GM18907 (cell line): ENCODE measurements at regions not wholly inside any gene's neighbourhood (a gene's known extent, or its start where the extent isn't known, plus 50 kb on each side); places are given as distances from the start of the nearest gene placed in this dataset.
"Not testable (repeated sequence)": the region's sequence is repeated elsewhere in the genome, so short reads cannot be mapped to it uniquely, and the experiment has no call there.

Experiments used
- ATAC-seq: cut with Tn5 transposase; IDR thresholded peaks from one replicate; pipeline ENCODE4 v1.9.1; 2021; ENCODE audit warnings: mild to moderate bottlenecking, moderate library complexity; ENCODE audit not compliant: unreplicated experiment

DNA sequence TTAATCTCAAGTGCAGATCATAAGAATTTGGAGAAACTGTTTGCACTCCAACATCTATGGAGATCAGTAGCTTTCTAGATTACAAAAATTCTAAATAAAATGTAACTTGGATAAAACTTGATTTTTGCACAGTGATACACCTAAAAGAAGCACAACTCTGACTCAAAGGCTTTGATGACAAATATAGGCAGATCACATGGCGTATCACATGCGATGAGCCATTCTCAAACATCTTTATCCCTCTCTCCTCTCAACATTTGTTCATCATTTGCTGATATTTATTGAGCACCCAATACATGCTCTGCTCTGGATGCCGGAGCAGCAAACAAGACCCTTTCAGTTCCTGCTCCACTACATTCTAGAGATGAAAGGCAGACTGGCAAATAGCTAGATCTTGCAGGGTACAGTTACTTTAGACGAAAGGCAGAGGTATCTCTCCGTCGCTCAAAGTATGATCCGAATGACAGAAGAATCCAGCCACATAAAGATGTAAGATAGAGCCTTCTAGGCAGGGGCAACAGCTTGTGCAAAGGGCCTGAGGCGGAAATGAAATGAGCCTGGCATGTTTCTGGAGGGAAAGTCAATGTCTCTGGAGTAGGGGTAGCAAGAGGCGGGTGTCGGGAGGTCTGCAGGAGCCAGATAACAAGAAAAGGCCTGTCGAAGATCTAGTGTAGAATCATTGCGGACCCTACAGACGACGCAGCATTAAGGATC, 145.8 kb upstream of the ERRFI1 start:
- no peak for ATAC-seq

- ATAC-seq: peak; percentile 7
These were observed 144.1 kb upstream of the ERRFI1 start for GRCh38 chr1:8170059-8170835.

DNA sequence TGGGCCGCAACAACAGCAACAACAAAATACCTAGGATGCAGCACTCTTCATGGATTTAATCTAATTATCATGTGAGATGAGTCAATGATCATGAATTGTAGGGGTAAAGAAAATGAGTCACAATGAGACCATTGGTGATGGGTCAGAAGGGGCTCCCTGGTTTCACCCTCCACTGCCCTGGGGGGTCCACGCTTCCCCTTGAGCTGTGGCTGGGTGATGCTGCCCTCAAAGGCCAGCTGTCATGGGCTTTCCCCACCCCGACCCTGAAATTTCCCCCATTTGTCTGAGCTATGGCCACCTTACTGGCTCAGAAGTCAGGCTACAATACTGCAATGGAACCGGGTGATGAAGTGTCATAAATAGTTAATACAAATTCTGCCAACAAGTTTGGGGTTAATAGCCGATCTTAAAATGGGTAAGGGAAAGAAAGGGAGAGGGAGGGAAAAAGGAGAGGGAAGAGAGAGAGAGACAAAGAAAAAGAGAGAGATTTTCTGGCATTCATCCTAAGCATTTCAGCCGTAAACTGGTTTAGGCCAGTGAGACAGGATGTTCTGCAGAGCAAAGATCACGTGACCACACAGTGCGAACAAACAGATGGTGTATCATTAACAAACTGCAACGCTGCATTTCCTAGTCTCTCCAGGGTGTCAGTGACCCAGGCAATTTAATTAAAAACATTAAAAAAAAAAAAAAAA, 143.4 kb upstream of the ERRFI1 start:
- peak; percentile 76 for ATAC-seq

DNA sequence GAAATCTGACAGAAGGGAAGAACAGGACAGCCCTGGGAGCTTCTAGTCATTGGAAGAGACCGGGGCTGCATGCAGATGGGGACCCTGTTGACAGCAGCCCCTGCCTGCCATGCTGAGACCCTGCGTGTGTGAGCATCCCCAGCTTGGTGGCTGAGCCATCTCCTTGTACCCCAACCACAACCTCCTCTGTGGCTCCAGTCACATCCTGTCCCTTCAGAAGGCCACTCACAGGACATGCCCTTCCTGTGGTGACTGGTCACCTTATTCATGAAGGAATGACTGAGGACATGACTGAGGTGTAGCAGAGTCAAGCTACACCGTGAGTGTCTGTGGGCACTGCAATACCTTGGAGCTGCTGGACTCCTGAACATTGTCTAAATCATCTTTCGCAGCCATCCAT, 141.8 kb upstream of the ERRFI1 start:
- ATAC-seq: no peak

DNA sequence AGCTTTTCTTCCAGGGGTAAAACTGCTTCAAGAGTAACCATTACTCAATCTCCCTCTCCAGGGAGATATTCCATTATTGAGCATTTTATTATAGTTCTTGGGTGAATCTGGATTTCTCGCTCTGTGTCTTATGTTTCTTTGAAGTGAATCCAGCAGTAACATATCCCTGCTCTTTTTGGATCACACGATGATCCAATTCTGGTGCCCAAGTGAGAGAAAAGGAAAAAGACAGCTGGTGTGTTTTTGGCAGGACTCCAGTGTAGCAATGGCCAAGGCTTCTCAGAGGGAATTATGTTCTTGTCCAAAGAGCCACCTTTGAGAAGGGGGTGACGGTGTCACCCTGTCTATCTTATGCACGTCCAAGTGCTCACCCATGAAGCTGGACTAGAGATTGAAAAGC, 140.3 kb upstream of the ERRFI1 start:
- ATAC-seq: no peak

DNA sequence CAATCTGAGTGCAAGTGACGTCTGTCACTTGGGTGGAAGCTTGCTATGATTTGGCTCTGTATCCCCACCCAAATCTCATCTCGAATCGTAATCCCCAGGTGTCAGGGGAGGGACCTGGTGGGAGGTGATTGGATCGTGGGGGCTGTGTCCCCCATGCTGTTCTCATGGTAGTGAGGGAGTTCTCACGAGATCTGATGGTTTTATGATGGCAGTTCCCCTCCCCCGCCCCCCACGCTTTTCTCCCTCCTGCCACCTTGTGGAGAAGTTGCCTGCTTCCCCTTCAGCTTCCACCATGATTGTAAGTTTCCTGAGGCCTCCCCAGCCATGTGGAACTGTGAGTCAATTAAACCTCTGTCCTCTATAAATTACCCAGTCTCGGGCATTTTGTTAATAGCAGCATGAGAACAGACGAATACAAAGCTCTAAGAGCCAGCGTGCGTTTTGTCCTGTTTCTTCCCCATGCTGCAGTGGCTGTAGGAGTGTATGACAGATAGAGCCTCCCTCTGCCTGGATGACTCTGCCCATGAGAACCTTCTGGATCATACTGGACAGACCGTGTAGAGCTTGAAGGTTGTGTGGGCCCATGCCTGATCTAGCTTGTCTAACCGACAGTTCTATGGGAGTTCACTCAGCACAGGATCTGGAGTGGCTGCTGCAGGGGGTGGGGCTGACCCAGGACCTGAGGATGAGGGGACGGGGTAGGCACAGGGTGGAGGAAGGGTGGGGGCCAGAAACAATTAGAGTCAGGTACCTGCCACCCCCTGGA, 139.7 kb upstream of the ERRFI1 start:
- ATAC-seq: no peak

GRCh38 chr1:8164670-8165069, 138.6 kb upstream of the ERRFI1 start:
- no peak for ATAC-seq

DNA sequence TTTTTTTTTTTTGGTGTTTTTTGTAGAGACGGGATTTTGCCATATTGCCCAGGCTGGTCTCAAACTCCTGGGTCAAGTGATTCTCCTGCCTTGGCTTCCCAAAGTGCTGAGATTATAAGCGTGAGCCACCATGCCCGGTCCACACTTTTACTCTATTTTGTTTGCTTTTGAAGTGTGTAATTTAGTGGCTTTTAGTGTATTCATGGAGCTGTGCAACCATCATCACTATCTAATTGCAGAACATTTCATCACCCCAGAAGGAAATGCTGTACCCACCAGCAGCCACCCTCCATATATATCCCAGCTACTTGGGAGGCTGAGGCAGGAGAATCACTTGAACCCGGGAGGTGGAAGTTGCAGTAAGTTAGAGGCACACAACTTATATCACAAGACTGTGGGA, 136.9 kb upstream of the ERRFI1 start:
- ATAC-seq: no peak

- no peak for ATAC-seq
These were observed 136.1 kb upstream of the ERRFI1 start for GRCh38 chr1:8162168-8162567.

GRCh38 chr1:8161546-8162105, 135.5 kb upstream of the ERRFI1 start:
- no peak for ATAC-seq

DNA sequence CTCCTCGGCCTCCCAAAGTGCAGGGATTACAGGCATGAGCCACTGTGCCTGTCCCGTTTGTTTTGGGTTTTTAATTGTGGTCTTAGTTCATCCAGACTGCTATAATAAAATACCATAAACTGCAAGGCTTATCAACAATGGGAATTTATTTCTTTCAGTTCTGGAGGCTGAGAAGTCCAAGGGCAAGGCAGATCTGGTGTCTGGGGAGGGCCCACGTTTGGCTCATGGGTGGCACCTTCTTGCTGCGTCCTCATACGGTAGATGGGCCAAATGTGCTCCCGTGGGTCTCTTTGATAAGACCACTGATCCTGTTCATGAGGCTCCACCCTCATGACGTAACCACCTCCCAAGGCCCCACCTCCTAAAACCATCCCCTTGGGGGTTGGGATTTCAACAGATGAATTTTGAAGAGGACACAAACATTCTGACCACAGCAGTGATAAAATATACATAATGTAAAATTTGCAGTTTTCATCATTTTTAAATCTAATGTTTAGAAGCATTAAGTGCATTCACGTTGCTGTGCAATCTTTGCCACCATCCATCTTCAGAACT, 133.4 kb upstream of the ERRFI1 start:
- ATAC-seq: no peak

- ATAC-seq: no peak
These were observed 132.9 kb upstream of the ERRFI1 start for GRCh38 chr1:8158995-8159394.

GRCh38 chr1:8157765-8158164, 131.7 kb upstream of the ERRFI1 start:
- no peak for ATAC-seq

DNA sequence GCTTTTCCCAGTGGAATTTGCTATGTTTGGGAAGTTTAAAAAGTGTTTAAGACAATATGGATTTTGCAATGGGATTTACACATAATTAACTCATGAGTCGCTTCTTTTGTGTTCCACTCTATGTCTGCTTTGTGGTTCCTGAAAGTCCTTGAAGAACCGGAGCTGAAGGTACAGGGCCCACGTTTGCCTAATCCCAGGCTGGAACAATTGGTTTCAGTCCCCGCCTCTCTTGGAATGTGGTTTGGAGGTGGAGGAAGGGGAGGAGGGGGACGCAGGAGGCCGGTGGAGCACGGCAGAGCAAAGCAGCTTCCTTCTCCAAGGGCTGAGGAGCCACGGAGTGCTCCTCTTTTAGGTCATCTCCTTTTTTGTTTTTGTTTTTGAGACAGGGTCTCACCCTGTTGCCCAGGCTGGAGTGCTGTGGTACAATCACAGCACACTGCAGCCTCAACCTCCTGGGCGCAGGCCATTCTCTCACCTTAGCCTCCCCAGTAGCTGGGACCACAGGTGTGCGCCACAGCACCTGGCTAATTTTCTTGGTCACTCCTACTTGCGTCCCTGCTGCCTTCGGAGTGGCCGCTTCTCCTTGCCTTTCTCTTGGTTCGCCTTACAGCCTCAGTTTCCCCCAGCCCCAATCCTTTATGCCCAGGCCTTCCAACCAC, 129.5 kb upstream of the ERRFI1 start:
- ATAC-seq: no peak

DNA sequence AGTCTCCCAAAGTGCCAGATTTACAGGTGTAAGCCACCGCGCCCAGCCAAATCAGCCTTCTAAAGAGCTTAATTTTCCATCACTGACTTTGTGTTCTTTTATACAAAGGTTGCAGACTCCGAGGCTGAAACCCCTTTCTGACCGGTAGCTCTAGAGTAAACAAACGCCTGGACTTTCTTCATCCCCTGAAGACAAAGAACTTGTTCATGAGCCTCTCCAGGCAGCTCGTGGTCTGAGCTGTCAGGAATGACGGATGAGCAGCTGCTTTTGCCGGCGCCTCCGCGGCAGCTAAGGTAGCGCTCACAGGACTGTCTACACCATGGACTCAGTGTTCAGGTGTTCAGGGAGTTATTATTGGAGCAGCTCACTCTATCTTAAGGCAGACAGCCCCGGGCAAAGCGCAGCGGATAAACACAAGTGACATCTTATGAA, 128.5 kb upstream of the ERRFI1 start:
- ATAC-seq: no peak

GRCh38 chr1:8153961-8154360, 127.9 kb upstream of the ERRFI1 start:
- ATAC-seq: no peak

GRCh38 chr1:8152731-8153702, 126.9 kb upstream of the ERRFI1 start:
- ATAC-seq: no peak

- no peak for ATAC-seq
These were observed 125.5 kb upstream of the ERRFI1 start for GRCh38 chr1:8151647-8152046.

DNA sequence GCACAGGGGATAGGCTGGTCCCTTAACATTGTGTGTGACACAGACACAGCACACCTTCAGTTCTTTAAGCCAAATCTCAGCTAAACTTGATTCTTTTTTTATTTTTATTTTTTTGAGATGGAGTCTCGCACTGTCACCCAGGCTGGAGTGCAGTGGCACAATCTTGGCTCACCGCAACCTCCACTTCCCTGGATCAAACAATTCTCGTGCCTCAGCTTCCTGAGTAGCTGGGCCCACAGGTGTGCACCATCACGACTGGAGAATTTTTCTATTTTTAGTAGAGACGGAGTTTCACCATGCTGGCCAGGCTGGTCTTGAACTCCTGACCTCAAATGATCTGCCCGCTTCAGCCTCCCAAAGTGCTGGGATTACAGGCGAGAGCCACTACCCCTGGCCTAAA, 123.6 kb upstream of the ERRFI1 start:
- ATAC-seq: not testable (repeated sequence)
